ENCODE measurements at regions not wholly inside any gene's neighbourhood (a gene's known extent, or its start where the extent isn't known, plus 50 kb on each side); places are given as distances from the start of the nearest gene placed in this dataset.

GRCh38 chr13:30033681-30034457 is 183.5 kb upstream of the UBL3 start (continued):
- no peak for TF ChIP-seq CHD7 (IDR thresholded peaks at IDR 0.05; ENCODE audit: insufficient replicate concordance, low read length)
- no peak for TF ChIP-seq ATF3 (IDR thresholded peaks at IDR 0.05; ENCODE audit: insufficient read depth, low read depth, low read length)
- no peak for TF ChIP-seq MAFK (IDR thresholded peaks at IDR 0.05; ENCODE audit: low read depth, low read length)
- no peak for TF ChIP-seq KDM5A (IDR thresholded peaks at IDR 0.05; ENCODE audit: low read length)
- TF ChIP-seq GTF2F1 (IDR thresholded peaks at IDR 0.05; ENCODE audit: borderline replicate concordance, low read depth, low read length): no peak
- TF ChIP-seq CHD2 (IDR thresholded peaks at IDR 0.05; ENCODE audit: low read length): no peak
